ENCODE measurements at regions not wholly inside any gene's neighbourhood (a gene's known extent, or its start where the extent isn't known, plus 50 kb on each side); places are given as distances from the start of the nearest gene placed in this dataset.

- DNase-seq: no peak
- Histone ChIP-seq H3K27ac (no peak overlapping the region), H3K9me3 (ENCODE audit: severe bottlenecking) (no peaks in the 10 kb centered on the region), H3K27me3 (ENCODE audit: insufficient read depth, low read depth, severe bottlenecking) (no peaks in the 10 kb centered on the region), H3K36me3 (no peaks in the 10 kb centered on the region), H3K4me3 (ENCODE audit: low read depth, low read length) (no peak overlapping the region)
- no peak for TF ChIP-seq CTCF (IDR thresholded peaks at IDR 0.05; ENCODE audit: low read depth, low read length)
Observed at GRCh38 chr5:77920359-77921058, 144.4 kb upstream of the TBCA start.

GRCh38 chr5:77915346-77915745 is 139.2 kb upstream of the TBCA start:
- H3K4me3 ChIP-seq (ENCODE audit: low read depth, low read length): no peak overlapping the region
- H3K27me3 ChIP-seq (ENCODE audit: insufficient read depth, low read depth, severe bottlenecking): no peaks in the 10 kb centered on the region
- TF ChIP-seq CTCF (IDR thresholded peaks at IDR 0.05; ENCODE audit: low read depth, low read length): no peak
- no peaks in the 10 kb centered on the region for H3K36me3 ChIP-seq
- peaks cover 3% of the 10 kb centered on the region for H3K9me3 ChIP-seq (ENCODE audit: severe bottlenecking)
- no peak overlapping the region for H3K27ac ChIP-seq
- no peak for DNase-seq

- Histone ChIP-seq H3K27me3 (ENCODE audit: insufficient read depth, low read depth, severe bottlenecking) (no peaks in the 10 kb centered on the region), H3K4me3 (ENCODE audit: low read depth, low read length) (no peak overlapping the region), H3K36me3 (no peaks in the 10 kb centered on the region), H3K27ac (no peak overlapping the region), H3K9me3 (ENCODE audit: severe bottlenecking) (peaks cover 3% of the 10 kb centered on the region)
- DNase-seq: no peak
- no peak for TF ChIP-seq CTCF (IDR thresholded peaks at IDR 0.05; ENCODE audit: low read depth, low read length)
Observed at GRCh38 chr5:77912721-77913120, 136.6 kb upstream of the TBCA start.

- Histone ChIP-seq H3K36me3 (no peaks in the 10 kb centered on the region), H3K9me3 (ENCODE audit: severe bottlenecking) (peaks cover 3% of the 10 kb centered on the region), H3K27ac (no peak overlapping the region), H3K27me3 (ENCODE audit: insufficient read depth, low read depth, severe bottlenecking) (no peaks in the 10 kb centered on the region), H3K4me3 (ENCODE audit: low read depth, low read length) (no peak overlapping the region)
- no peak for DNase-seq
- TF ChIP-seq CTCF (IDR thresholded peaks at IDR 0.05; ENCODE audit: low read depth, low read length): no peak
Observed at GRCh38 chr5:77910602-77911188, 134.6 kb upstream of the TBCA start.

- H3K27me3 ChIP-seq (ENCODE audit: insufficient read depth, low read depth, severe bottlenecking): no peaks in the 10 kb centered on the region
- no peaks in the 10 kb centered on the region for H3K9me3 ChIP-seq (ENCODE audit: severe bottlenecking)
- H3K27ac ChIP-seq: no peak overlapping the region
- DNase-seq: no peak
- TF ChIP-seq CTCF (IDR thresholded peaks at IDR 0.05; ENCODE audit: low read depth, low read length): no peak
- H3K36me3 ChIP-seq: no peaks in the 10 kb centered on the region
- H3K4me3 ChIP-seq (ENCODE audit: low read depth, low read length): no peak overlapping the region
Observed at GRCh38 chr5:77909237-77909636, 133.1 kb upstream of the TBCA start.

GRCh38 chr5:77908787-77909186 is 132.6 kb upstream of the TBCA start:
- Histone ChIP-seq H3K9me3 (ENCODE audit: severe bottlenecking) (no peaks in the 10 kb centered on the region), H3K27me3 (ENCODE audit: insufficient read depth, low read depth, severe bottlenecking) (no peaks in the 10 kb centered on the region), H3K27ac (no peak overlapping the region), H3K4me3 (ENCODE audit: low read depth, low read length) (no peak overlapping the region), H3K36me3 (no peaks in the 10 kb centered on the region)
- TF ChIP-seq CTCF (IDR thresholded peaks at IDR 0.05; ENCODE audit: low read depth, low read length): no peak
- DNase-seq: no peak

Data from WERI-Rb-1 (cell line).